HL-60 (cell line): ENCODE measurements at regions not wholly inside any gene's neighbourhood (a gene's known extent, or its start where the extent isn't known, plus 50 kb on each side); places are given as distances from the start of the nearest gene placed in this dataset.

Source experiments
- DNase-seq, 2 experiments: peaks; one replicate each; pipeline ENCODE4 v3.0.0-alpha.2; 2010 to 2020; ENCODE audit warnings: low read depth in 1 of 2, low spot score in 1 of 2
- H3K27ac ChIP-seq: fragments of 250-450 bp; sonication (Bioruptor Pico); replicated peaks from 2 replicates; pipeline ENCODE4 v1.5.1; 2020; ENCODE audit warnings: mild to moderate bottlenecking, moderate library complexity
- H3K27me3 ChIP-seq: fragments of 250-450 bp; sonication (Bioruptor Pico); 2 replicates; pipeline ENCODE4 v1.5.1; 2021; ENCODE audit warnings: mild to moderate bottlenecking, moderate library complexity; ENCODE audit not compliant: insufficient read depth, poor library complexity, severe bottlenecking
- H3K4me3 ChIP-seq: replicated peaks from 2 replicates; pipeline ENCODE4 v1.5.1; 2011; ENCODE audit warnings: mild to moderate bottlenecking, control low read depth, low read length; ENCODE audit not compliant: insufficient read depth
- GABPA ChIP-seq: IDR thresholded peaks from 2 replicates; pipeline ENCODE4 v1.6.1; 2012; ENCODE audit warnings: low read depth
- POLR2AphosphoS5 ChIP-seq: IDR thresholded peaks from 2 replicates; pipeline ENCODE4 v1.6.1; 2012; ENCODE audit warnings: low read depth
- SPI1 ChIP-seq: IDR thresholded peaks from 2 replicates; pipeline ENCODE4 v1.6.1; 2012; ENCODE audit warnings: low read depth, mild to moderate bottlenecking, borderline replicate concordance
- TF ChIP-seq, protein P1 (sequence below): IDR thresholded peaks from one replicate; pipeline ENCODE4 v1.5.1; 2011; ENCODE audit warnings: low read length, control low read depth, inconsistent platforms; ENCODE audit not compliant: insufficient read depth
- TF ChIP-seq, protein P2 (sequence below): IDR thresholded peaks from 2 replicates; pipeline ENCODE4 v1.6.1; 2012; ENCODE audit warnings: low read depth; ENCODE audit not compliant: insufficient replicate concordance

DNA sequence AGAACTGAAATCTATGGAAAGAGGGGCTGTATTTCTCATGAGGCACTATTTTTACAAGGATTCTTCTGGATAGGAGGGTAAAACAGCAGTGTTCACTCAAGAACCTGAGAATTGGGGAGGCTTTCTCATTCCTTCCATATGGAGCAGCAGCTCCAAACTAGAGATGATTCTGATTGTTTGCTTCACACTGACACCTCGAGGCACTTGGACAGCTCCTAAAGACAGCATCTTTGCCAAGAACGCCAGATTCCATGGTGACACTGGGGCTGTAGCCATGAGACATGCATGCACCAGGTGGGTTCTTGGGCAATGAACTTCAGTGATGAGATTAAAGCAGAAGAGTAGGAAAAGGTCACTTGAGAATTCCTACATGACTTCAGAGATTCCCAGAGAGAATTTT, 361.5 kb upstream of the HTR2A start:
- Histone ChIP-seq H3K27ac (no peak overlapping the region), H3K27me3 (peaks cover 2% of the 10 kb centered on the region), H3K4me3 (no peak overlapping the region)
- no peak for DNase-seq
- no peak for TF ChIP-seq SPI1
- no peak for TF ChIP-seq GABPA
- TF ChIP-seq, protein P1, sequence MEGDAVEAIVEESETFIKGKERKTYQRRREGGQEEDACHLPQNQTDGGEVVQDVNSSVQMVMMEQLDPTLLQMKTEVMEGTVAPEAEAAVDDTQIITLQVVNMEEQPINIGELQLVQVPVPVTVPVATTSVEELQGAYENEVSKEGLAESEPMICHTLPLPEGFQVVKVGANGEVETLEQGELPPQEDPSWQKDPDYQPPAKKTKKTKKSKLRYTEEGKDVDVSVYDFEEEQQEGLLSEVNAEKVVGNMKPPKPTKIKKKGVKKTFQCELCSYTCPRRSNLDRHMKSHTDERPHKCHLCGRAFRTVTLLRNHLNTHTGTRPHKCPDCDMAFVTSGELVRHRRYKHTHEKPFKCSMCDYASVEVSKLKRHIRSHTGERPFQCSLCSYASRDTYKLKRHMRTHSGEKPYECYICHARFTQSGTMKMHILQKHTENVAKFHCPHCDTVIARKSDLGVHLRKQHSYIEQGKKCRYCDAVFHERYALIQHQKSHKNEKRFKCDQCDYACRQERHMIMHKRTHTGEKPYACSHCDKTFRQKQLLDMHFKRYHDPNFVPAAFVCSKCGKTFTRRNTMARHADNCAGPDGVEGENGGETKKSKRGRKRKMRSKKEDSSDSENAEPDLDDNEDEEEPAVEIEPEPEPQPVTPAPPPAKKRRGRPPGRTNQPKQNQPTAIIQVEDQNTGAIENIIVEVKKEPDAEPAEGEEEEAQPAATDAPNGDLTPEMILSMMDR = no peak
- TF ChIP-seq, protein P2, sequence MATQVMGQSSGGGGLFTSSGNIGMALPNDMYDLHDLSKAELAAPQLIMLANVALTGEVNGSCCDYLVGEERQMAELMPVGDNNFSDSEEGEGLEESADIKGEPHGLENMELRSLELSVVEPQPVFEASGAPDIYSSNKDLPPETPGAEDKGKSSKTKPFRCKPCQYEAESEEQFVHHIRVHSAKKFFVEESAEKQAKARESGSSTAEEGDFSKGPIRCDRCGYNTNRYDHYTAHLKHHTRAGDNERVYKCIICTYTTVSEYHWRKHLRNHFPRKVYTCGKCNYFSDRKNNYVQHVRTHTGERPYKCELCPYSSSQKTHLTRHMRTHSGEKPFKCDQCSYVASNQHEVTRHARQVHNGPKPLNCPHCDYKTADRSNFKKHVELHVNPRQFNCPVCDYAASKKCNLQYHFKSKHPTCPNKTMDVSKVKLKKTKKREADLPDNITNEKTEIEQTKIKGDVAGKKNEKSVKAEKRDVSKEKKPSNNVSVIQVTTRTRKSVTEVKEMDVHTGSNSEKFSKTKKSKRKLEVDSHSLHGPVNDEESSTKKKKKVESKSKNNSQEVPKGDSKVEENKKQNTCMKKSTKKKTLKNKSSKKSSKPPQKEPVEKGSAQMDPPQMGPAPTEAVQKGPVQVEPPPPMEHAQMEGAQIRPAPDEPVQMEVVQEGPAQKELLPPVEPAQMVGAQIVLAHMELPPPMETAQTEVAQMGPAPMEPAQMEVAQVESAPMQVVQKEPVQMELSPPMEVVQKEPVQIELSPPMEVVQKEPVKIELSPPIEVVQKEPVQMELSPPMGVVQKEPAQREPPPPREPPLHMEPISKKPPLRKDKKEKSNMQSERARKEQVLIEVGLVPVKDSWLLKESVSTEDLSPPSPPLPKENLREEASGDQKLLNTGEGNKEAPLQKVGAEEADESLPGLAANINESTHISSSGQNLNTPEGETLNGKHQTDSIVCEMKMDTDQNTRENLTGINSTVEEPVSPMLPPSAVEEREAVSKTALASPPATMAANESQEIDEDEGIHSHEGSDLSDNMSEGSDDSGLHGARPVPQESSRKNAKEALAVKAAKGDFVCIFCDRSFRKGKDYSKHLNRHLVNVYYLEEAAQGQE = no peak
- TF ChIP-seq POLR2AphosphoS5 = no peak

DNA sequence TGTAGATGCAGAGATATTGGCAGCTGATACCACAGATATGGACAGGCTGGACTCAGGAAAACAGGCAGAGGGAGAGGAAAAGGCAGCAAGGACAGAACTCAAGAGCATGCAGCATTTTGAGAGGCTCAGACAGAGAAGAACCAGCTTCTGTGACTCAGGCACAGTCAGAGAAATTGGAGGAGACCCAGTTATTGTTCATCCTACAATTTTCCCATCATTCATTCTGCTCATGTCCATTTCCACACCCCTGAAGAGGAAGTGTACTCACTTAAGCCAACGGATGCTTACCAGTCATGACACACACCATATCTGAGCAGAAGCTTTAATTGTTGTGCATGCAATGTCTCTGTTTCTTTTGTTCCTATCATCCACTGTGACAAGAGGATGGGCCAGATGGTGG, 359.8 kb upstream of the HTR2A start:
- no peak for DNase-seq
- Histone ChIP-seq H3K27ac (no peak overlapping the region), H3K4me3 (no peak overlapping the region), H3K27me3 (peaks cover 2% of the 10 kb centered on the region)
- TF ChIP-seq POLR2AphosphoS5 = no peak
- TF ChIP-seq GABPA = no peak
- TF ChIP-seq, protein P2 = no peak
- TF ChIP-seq, protein P1 = no peak
- no peak for TF ChIP-seq SPI1

DNA sequence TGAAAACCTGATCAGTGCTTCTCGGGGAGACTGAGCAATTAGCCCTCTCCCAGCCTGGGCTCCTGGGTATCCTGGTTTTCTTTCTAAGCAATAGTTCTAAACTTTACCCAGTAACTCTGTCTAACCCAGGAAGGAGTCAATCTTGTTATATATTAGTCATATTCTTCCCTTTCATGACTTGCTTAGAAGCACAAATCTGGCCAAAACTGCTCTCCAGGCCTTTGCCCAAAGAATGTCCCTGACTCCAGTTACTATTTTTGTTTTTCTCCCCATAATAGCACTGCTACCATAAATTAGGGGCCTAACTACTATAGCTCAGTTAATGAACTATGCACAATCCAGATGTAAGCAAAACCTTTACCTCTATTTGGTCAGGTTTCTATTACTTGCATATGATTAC, 355.8 kb upstream of the HTR2A start:
- no peak overlapping the region for H3K4me3 ChIP-seq
- no peak for DNase-seq
- no peak overlapping the region for H3K27ac ChIP-seq
- TF ChIP-seq, protein P1 = no peak
- TF ChIP-seq GABPA (no peak), SPI1 (no peak), POLR2AphosphoS5 (no peak)
- TF ChIP-seq, protein P2 = no peak
- H3K27me3 ChIP-seq = peaks cover 2% of the 10 kb centered on the region
